Neural progenitor cell (in vitro differentiated cells): ENCODE measurements at regions not wholly inside any gene's neighbourhood (a gene's known extent, or its start where the extent isn't known, plus 50 kb on each side); places are given as distances from the start of the nearest gene placed in this dataset.

Experiments
- DNase-seq: peaks from one replicate; pipeline ENCODE4 v3.0.0-alpha.2; 2016; ENCODE audit warnings: low spot score
- H2AFZ ChIP-seq: fragments of 200-600 bp; sonication (generic); replicated peaks from 2 replicates; pipeline ENCODE4 v1.6.1; 2016; ENCODE audit warnings: antibody characterized with exemption
- H3F3A ChIP-seq: fragments of 200-600 bp; sonication (generic); 2 replicates; pipeline ENCODE4 v1.6.1; 2016; ENCODE audit warnings: antibody characterized with exemption, low read depth
- H3K27ac ChIP-seq: fragments of 200-600 bp; sonication (generic); 2 replicates; pipeline ENCODE4 v1.5.1; 2016; ENCODE audit warnings: mild to moderate bottlenecking
- H3K27me3 ChIP-seq: fragments of 200-600 bp; sonication (generic); 2 replicates; pipeline ENCODE4 v1.6.1; 2016; ENCODE audit warnings: mild to moderate bottlenecking, moderate library complexity
- H3K36me3 ChIP-seq: fragments of 200-600 bp; sonication (generic); 2 replicates; pipeline ENCODE4 v1.5.1; 2016
- H3K4me1 ChIP-seq: fragments of 200-600 bp; sonication (generic); 2 replicates; pipeline ENCODE4 v1.6.1; 2016; ENCODE audit warnings: mixed run types
- H3K4me2 ChIP-seq: fragments of 200-600 bp; sonication (generic); 2 replicates; pipeline ENCODE4 v1.6.1; 2016
- H3K4me3 ChIP-seq: fragments of 200-600 bp; sonication (generic); 2 replicates; pipeline ENCODE4 v1.5.1; 2016
- H3K79me2 ChIP-seq: fragments of 200-600 bp; sonication (generic); 2 replicates; pipeline ENCODE4 v1.6.1; 2016; ENCODE audit warnings: low read depth
- H3K9ac ChIP-seq: fragments of 200-600 bp; sonication (generic); 2 replicates; pipeline ENCODE4 v1.6.1; 2016
- H3K9me3 ChIP-seq: fragments of 200-600 bp; sonication (generic); 2 replicates; pipeline ENCODE4 v1.5.1; 2016; ENCODE audit warnings: low read depth
- H4K20me1 ChIP-seq: fragments of 200-600 bp; sonication (generic); 2 replicates; pipeline ENCODE4 v1.6.1; 2016; ENCODE audit warnings: low read depth
- H3K27ac Mint-ChIP-seq: 3 replicates; pipeline ENCODE4 v1.8.0; 2021; ENCODE audit warnings: mixed read lengths
- H3K27me3 Mint-ChIP-seq: 2 replicates; pipeline ENCODE4 v1.8.0; 2022; ENCODE audit warnings: low read depth, mild to moderate bottlenecking, inconsistent platforms, moderate library complexity, mixed read lengths; ENCODE audit not compliant: insufficient read depth
- H3K36me3 Mint-ChIP-seq: 3 replicates; pipeline ENCODE4 v1.8.0; 2021; ENCODE audit warnings: mixed read lengths
- H3K4me1 Mint-ChIP-seq: 3 replicates; pipeline ENCODE4 v1.8.0; 2021; ENCODE audit warnings: mixed read lengths
- H3K4me3 Mint-ChIP-seq: 3 replicates; pipeline ENCODE4 v1.8.0; 2021; ENCODE audit warnings: mild to moderate bottlenecking, moderate library complexity, mixed read lengths
- H3K9me3 Mint-ChIP-seq: 3 replicates; pipeline ENCODE4 v1.8.0; 2020; ENCODE audit warnings: mixed read lengths
- CTCF ChIP-seq: fragments of 200-600 bp; sonication (generic); IDR thresholded peaks from 2 replicates; pipeline ENCODE4 v1.5.1; 2017; ENCODE audit warnings: antibody characterized with exemption, mild to moderate bottlenecking
- EZH2 ChIP-seq: fragments of 200-600 bp; sonication (generic); IDR thresholded peaks from 2 replicates; pipeline ENCODE4 v1.6.1; 2017; ENCODE audit warnings: antibody characterized with exemption, mild to moderate bottlenecking, moderate library complexity
- EZH2phosphoT487 ChIP-seq: fragments of 200-600 bp; sonication (generic); IDR thresholded peaks from 2 replicates; pipeline ENCODE4 v1.6.1; 2017; ENCODE audit warnings: antibody characterized with exemption

- H3K4me3 ChIP-seq: no peak overlapping the region
- H3K9ac ChIP-seq: no peak overlapping the region
- no peaks in the 10 kb centered on the region for H3K79me2 ChIP-seq
- no peaks in the 10 kb centered on the region for H3K36me3 Mint-ChIP-seq
- H3K36me3 ChIP-seq: no peaks in the 10 kb centered on the region
- H3K4me1 ChIP-seq: no peaks in the 10 kb centered on the region
- H3K9me3 Mint-ChIP-seq: no peaks in the 10 kb centered on the region
- H3K27ac Mint-ChIP-seq: no peak overlapping the region
- H3F3A ChIP-seq: no peaks in the 10 kb centered on the region
- no peak overlapping the region for H3K4me2 ChIP-seq
- no peak overlapping the region for H3K4me3 Mint-ChIP-seq
- TF ChIP-seq EZH2: no peak
- no peak for TF ChIP-seq CTCF
- TF ChIP-seq EZH2phosphoT487: no peak
- H3K27me3 ChIP-seq: no peaks in the 10 kb centered on the region
- H3K9me3 ChIP-seq: no peaks in the 10 kb centered on the region
- no peak for DNase-seq
- H2AFZ ChIP-seq: no peak overlapping the region
- H4K20me1 ChIP-seq: no peaks in the 10 kb centered on the region
- no peaks in the 10 kb centered on the region for H3K4me1 Mint-ChIP-seq
- no peak overlapping the region for H3K27ac ChIP-seq
- no peaks in the 10 kb centered on the region for H3K27me3 Mint-ChIP-seq
Measured at GRCh38 chr4:145281951-145282350, 101.6 kb upstream of the OTUD4 start.

GRCh38 chr4:145281224-145281623, 100.8 kb upstream of the OTUD4 start:
- DNase-seq: no peak
- no peaks in the 10 kb centered on the region for H3K36me3 Mint-ChIP-seq
- no peaks in the 10 kb centered on the region for H3K36me3 ChIP-seq
- H3K4me1 Mint-ChIP-seq: no peaks in the 10 kb centered on the region
- no peaks in the 10 kb centered on the region for H3K4me1 ChIP-seq
- no peak overlapping the region for H3K27ac ChIP-seq
- no peak overlapping the region for H3K4me3 ChIP-seq
- no peaks in the 10 kb centered on the region for H3K27me3 ChIP-seq
- no peak overlapping the region for H3K4me2 ChIP-seq
- H3K9me3 ChIP-seq: no peaks in the 10 kb centered on the region
- no peak overlapping the region for H2AFZ ChIP-seq
- TF ChIP-seq EZH2phosphoT487 (no peak), CTCF (no peak), EZH2 (no peak)
- H3K27ac Mint-ChIP-seq: no peak overlapping the region
- no peaks in the 10 kb centered on the region for H3F3A ChIP-seq
- H3K27me3 Mint-ChIP-seq: no peaks in the 10 kb centered on the region
- H3K79me2 ChIP-seq: no peaks in the 10 kb centered on the region
- H3K9ac ChIP-seq: no peak overlapping the region
- H3K4me3 Mint-ChIP-seq: no peak overlapping the region
- H3K9me3 Mint-ChIP-seq: no peaks in the 10 kb centered on the region
- no peaks in the 10 kb centered on the region for H4K20me1 ChIP-seq

- Histone ChIP-seq H2AFZ (no peak overlapping the region), H3K27me3 (no peaks in the 10 kb centered on the region), H3K9ac (no peak overlapping the region), H4K20me1 (no peaks in the 10 kb centered on the region), H3K79me2 (no peaks in the 10 kb centered on the region), H3K27ac (no peak overlapping the region), H3K9me3 (no peaks in the 10 kb centered on the region), H3F3A (no peaks in the 10 kb centered on the region), H3K4me3 (no peak overlapping the region), H3K4me2 (no peak overlapping the region), H3K4me1 (no peaks in the 10 kb centered on the region), H3K36me3 (no peaks in the 10 kb centered on the region)
- H3K4me1 Mint-ChIP-seq: no peaks in the 10 kb centered on the region
- H3K36me3 Mint-ChIP-seq: no peaks in the 10 kb centered on the region
- H3K27ac Mint-ChIP-seq: no peak overlapping the region
- DNase-seq: no peak
- H3K4me3 Mint-ChIP-seq: no peak overlapping the region
- TF ChIP-seq CTCF (no peak), EZH2phosphoT487 (no peak), EZH2 (no peak)
- H3K9me3 Mint-ChIP-seq: no peaks in the 10 kb centered on the region
- no peaks in the 10 kb centered on the region for H3K27me3 Mint-ChIP-seq
Measured at GRCh38 chr4:145280541-145280940, 100.2 kb upstream of the OTUD4 start.
